ENCODE measurements at regions not wholly inside any gene's neighbourhood (a gene's known extent, or its start where the extent isn't known, plus 50 kb on each side); places are given as distances from the start of the nearest gene placed in this dataset.

GRCh38 chr2:176729706-176730569 is 460.7 kb downstream of the MTX2 start:
- no peak for DNase-seq (ENCODE audit: low read depth, low spot score)

GRCh38 chr2:176732780-176733179 is 463.5 kb downstream of the MTX2 start:
- DNase-seq (ENCODE audit: low read depth, low spot score): no peak

GRCh38 chr2:176733698-176734430 is 464.6 kb downstream of the MTX2 start:
- DNase-seq (ENCODE audit: low read depth, low spot score): no peak

GRCh38 chr2:176734868-176735267 is 465.6 kb downstream of the MTX2 start:
- DNase-seq (ENCODE audit: low read depth, low spot score): no peak

GRCh38 chr2:176742271-176742670 is 470.3 kb upstream of the HNRNPA3 start:
- no peak for DNase-seq (ENCODE audit: low read depth, low spot score)

- DNase-seq (ENCODE audit: low read depth, low spot score): no peak
These were observed 468.9 kb upstream of the HNRNPA3 start for GRCh38 chr2:176743671-176744070.

GRCh38 chr2:176744146-176744545 is 468.4 kb upstream of the HNRNPA3 start:
- DNase-seq (ENCODE audit: low read depth, low spot score): no peak

GRCh38 chr2:176745543-176746200 is 466.9 kb upstream of the HNRNPA3 start:
- peak; percentile 33 for DNase-seq (ENCODE audit: low read depth, low spot score)

GRCh38 chr2:176746411-176746810 is 466.2 kb upstream of the HNRNPA3 start:
- no peak for DNase-seq (ENCODE audit: low read depth, low spot score)

- DNase-seq (ENCODE audit: low read depth, low spot score): no peak
These were observed 465.1 kb upstream of the HNRNPA3 start for GRCh38 chr2:176747506-176747905.

- no peak for DNase-seq (ENCODE audit: low read depth, low spot score)
These were observed 464.7 kb upstream of the HNRNPA3 start for GRCh38 chr2:176747928-176748327.

GRCh38 chr2:176748662-176749061 is 463.9 kb upstream of the HNRNPA3 start:
- DNase-seq (ENCODE audit: low read depth, low spot score): no peak

- DNase-seq (ENCODE audit: low read depth, low spot score): no peak
These were observed 461.0 kb upstream of the HNRNPA3 start for GRCh38 chr2:176751314-176752227.

GRCh38 chr2:176752295-176752694 is 460.3 kb upstream of the HNRNPA3 start:
- no peak for DNase-seq (ENCODE audit: low read depth, low spot score)

- no peak for DNase-seq (ENCODE audit: low read depth, low spot score)
These were observed 459.4 kb upstream of the HNRNPA3 start for GRCh38 chr2:176753205-176753604.

GRCh38 chr2:176753752-176754474 is 458.7 kb upstream of the HNRNPA3 start:
- no peak for DNase-seq (ENCODE audit: low read depth, low spot score)

- no peak for DNase-seq (ENCODE audit: low read depth, low spot score)
These were observed 457.0 kb upstream of the HNRNPA3 start for GRCh38 chr2:176755537-176756135.

GRCh38 chr2:176758426-176758825 is 454.2 kb upstream of the HNRNPA3 start:
- DNase-seq (ENCODE audit: low read depth, low spot score): no peak

GRCh38 chr2:176760439-176760838 is 452.2 kb upstream of the HNRNPA3 start:
- DNase-seq (ENCODE audit: low read depth, low spot score): no peak

GRCh38 chr2:176763130-176763529 is 449.5 kb upstream of the HNRNPA3 start:
- no peak for DNase-seq (ENCODE audit: low read depth, low spot score)

All from iPS DF 19.7 (cell line).